GM12801 (cell line): ENCODE measurements at regions not wholly inside any gene's neighbourhood (a gene's known extent, or its start where the extent isn't known, plus 50 kb on each side); places are given as distances from the start of the nearest gene placed in this dataset.

Experiments used
- TF ChIP-seq, protein P1 (sequence below): IDR thresholded peaks from one replicate; pipeline ENCODE4 v1.5.1; 2011; ENCODE audit warnings: control low read depth; ENCODE audit not compliant: insufficient read length; ENCODE audit errors: extremely low read depth

DNA sequence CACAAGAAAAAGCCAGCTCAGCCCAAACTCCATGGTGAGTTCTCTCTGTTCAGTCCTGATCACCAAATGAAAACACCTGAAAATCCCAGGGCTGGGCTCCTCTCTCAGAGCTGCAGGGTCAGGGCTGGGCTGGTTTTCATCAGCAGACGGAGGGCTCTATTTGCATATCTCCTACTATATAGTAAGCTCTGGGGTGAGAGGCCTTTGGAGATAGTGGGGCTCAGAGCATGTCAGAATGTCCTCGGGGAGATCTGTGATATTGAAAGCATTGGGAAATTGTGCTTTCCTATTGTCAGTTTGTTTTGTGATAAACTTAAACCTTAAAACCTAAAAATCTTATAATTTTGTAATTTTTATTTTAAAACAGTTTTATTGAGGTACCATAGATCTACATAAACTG lies 742.6 kb downstream of the TMEM121 start:
- TF ChIP-seq, protein P1, sequence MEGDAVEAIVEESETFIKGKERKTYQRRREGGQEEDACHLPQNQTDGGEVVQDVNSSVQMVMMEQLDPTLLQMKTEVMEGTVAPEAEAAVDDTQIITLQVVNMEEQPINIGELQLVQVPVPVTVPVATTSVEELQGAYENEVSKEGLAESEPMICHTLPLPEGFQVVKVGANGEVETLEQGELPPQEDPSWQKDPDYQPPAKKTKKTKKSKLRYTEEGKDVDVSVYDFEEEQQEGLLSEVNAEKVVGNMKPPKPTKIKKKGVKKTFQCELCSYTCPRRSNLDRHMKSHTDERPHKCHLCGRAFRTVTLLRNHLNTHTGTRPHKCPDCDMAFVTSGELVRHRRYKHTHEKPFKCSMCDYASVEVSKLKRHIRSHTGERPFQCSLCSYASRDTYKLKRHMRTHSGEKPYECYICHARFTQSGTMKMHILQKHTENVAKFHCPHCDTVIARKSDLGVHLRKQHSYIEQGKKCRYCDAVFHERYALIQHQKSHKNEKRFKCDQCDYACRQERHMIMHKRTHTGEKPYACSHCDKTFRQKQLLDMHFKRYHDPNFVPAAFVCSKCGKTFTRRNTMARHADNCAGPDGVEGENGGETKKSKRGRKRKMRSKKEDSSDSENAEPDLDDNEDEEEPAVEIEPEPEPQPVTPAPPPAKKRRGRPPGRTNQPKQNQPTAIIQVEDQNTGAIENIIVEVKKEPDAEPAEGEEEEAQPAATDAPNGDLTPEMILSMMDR: no peak

DNA sequence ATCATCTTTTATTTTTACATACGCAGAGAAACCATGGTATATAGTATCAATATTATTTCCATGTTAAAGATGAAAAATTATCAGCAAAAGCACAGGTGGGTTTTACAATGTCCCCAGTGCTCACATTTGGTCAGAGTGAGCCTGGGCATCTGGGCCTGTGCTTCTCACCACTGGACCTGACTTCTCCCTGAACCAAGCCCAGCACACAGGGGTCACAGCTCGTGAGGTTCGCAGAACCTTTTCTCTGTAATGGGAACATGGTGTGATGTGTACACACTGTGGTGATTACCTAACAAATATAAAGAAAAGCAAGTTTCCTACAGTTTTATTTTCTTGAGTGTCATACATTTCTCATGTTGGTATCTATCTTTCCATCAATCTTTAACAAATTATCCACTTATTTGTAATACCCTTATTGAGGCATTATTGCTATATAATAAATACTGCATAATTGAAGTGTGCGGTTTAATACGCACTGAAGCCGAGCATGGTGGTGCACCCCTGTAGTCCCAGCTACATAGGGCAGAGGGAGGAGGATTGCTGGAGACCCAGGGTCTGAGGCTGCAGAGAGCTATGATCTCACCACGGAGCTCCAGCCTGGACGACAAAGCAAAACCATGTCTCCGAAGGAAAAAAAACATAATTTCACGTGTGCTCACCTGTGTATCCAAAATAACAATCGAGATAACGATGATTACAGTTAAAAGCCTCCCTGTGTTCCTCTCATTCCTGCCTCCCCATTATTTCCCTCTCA lies 743.2 kb downstream of the TMEM121 start:
- TF ChIP-seq, protein P1: no peak

DNA sequence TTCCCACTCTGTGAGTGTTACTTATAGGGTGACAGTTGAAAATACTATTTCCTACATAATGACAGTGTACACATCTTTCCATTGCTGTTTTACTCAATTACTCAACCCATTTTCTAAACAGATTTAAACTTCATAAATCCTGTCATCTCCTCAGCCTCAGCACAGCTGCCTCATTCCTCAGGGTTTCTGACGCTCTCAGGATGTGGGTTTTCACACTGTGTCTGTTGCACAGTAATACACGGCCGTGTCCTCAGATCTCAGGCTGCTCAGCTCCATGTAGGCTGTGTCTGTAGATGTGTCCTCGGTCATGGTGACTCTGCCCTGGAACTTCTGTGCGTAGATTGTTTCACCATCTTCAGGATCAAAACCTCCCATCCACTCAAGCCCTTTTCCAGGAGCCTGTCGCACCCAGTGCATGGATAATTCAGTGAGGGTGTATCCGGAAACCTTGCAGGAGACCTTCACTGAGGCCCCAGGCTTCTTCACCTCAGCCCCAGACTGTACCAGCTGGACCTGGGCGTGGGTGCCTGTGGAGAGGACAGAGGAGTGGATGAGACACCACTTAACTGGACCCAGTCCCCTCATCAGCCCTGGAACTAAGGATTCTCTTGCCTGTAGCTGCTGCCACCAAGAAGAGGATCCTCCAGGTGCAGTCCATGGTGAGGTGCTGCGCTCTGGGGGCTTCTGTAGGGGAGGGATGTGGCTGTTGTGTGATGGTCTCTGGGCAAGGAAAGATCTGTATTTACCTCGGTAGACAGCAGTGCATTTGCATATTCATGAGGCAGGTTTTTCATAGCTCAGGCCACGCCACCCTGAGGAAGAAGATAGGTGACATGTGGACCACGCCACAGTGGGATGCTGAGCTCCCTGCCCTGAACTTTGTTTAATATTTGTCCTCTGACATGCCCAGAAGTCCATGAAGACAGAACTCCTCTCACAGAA lies 750.2 kb downstream of the TMEM121 start:
- TF ChIP-seq, protein P1: no peak

- TF ChIP-seq, protein P1: no peak
These were observed 751.1 kb downstream of the TMEM121 start for GRCh38 chr14:106277503-106277902.

- TF ChIP-seq, protein P1: no peak
These were observed 754.5 kb downstream of the TMEM121 start for GRCh38 chr14:106280876-106281275.

DNA sequence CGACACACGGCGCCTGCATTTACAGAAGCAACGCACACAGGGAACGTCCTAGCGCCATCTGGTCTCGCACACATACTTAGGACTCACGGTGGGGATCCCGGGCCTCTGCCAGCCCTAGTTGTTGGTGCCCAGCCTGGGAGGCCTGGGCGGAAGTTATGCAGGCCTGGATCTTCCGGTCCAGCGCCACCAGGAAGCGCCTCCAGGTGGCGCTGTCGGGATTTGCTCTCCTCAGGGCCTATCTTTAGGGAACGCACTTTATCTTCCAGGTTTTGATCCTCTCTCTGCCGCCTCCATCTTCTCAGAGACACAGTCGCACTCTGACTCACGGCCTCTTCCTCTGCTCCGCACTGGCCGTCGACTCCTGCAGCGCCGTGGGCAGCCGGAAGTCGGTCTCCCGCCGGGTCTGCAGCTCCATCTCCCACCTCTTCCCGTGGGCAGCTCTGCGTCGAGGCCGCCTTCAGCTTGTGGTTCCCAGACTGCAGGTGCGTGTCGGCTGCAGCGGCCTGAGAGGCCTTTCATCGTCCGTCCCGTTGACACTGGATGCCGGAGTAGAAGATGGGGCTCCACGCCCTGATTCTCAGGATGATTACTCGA lies 760.4 kb downstream of the TMEM121 start:
- TF ChIP-seq, protein P1: no peak

- TF ChIP-seq, protein P1: no peak
These were observed 761.1 kb downstream of the TMEM121 start for GRCh38 chr14:106287506-106287905.
